Right renal pelvis (tissue), 4 donors: ENCODE measurements at regions not wholly inside any gene's neighbourhood (a gene's known extent, or its start where the extent isn't known, plus 50 kb on each side); places are given as distances from the start of the nearest gene placed in this dataset.

ENCODE experiments used
- DNase-seq, 4 donors: peaks; one replicate each; pipeline ENCODE4 v3.0.0-alpha.2; 2013; ENCODE audit warnings: low read depth in 4 of 4, low spot score in 3 of 4, missing footprints in 1 of 4

- DNase-seq, result no peak
These were observed 52.3 kb downstream of the PLEKHG1 start for GRCh38 chr6:150651808-150652470.

- no peak for DNase-seq
These were observed 53.3 kb downstream of the PLEKHG1 start for GRCh38 chr6:150652848-150653613.

GRCh38 chr6:150654608-150655007 lies 54.9 kb downstream of the PLEKHG1 start:
- no peak for DNase-seq

DNA sequence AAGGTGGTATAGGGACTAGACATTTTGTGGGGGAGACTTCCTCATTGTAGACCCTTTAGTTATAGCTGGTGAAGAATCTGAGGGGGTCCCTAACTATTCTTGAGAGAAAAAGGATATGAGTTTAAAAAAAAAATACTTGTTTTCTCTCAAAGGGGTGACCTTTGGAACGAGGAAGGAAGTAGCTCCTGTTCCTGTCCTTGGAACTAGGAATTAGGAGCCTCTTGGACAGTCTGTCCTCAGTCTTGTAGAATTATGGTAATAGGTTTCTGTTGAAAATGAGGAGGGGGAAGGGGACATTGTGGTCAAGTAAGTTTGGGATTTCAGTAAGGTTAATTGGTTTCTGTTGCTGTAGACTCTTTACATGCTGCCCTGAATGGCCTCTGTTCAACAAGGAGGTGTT lies 56.5 kb downstream of the PLEKHG1 start:
- no peak for DNase-seq

DNA sequence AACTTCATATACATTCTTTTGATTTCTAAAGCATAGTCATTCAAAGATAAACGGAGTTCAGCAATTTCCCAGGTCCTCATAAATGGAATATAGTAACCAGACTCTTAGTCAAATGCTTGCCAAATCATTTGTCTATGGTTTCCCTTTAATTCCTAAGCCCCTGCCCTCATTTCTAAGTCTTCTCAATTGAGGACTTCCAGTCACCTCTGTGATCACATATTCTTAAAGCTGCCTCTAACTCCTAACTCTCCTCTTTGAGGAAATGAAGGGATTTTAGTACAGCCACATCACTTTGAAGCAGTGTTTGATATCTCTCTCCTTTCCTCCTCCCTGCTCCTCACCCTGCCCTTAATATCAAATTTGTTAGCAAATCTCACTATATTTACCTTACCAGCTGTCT lies 58.7 kb downstream of the PLEKHG1 start:
- DNase-seq, result no peak

GRCh38 chr6:150659046-150659763 lies 59.5 kb downstream of the PLEKHG1 start:
- DNase-seq, result no peak

GRCh38 chr6:150661216-150662007 lies 61.7 kb downstream of the PLEKHG1 start:
- no peak for DNase-seq

DNA sequence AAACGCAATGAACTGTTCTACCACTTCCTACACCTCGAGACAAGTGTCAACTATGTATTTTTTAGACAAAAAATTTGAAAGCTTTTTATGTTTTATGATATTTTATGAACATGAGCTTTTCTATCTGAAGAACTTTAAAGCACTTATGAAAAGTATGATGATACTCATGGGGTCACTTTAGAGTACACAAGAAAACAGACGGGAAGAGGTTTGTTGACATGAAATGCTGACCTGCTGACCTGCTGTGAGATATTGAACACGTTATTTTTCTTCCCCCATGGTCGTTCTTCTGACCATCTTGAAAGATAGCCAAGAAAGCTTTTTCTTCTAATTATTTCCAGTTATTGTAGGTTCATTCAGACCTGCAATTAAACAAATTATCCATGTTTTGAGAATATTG lies 63.1 kb downstream of the PLEKHG1 start:
- no peak for DNase-seq

DNA sequence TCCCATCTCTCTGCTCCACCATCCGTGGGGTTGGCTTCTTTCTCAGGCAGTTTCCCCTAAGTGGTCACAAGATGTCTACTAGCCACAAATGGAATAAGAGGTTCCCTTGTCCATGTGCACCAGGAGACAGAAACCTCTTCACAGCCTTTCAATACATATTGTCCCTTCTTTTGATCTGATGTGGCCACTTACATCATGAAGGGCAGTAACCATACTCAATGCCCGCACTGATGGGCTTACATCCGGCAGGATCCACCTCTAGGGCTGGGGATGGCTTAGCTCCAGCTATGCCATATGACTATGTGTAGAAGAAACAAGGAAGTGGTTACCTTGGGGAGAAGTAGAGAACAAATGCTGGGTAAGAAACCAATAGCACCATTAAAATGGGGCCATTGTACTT lies 64.4 kb downstream of the PLEKHG1 start:
- no peak for DNase-seq

- no peak for DNase-seq
These were observed 66.4 kb downstream of the PLEKHG1 start for GRCh38 chr6:150666071-150666470.

GRCh38 chr6:150667359-150667758 lies 67.7 kb downstream of the PLEKHG1 start:
- no peak for DNase-seq

GRCh38 chr6:150667977-150668716 lies 68.5 kb downstream of the PLEKHG1 start:
- DNase-seq, result peak; percentile 87 to 95 (median 94)

DNA sequence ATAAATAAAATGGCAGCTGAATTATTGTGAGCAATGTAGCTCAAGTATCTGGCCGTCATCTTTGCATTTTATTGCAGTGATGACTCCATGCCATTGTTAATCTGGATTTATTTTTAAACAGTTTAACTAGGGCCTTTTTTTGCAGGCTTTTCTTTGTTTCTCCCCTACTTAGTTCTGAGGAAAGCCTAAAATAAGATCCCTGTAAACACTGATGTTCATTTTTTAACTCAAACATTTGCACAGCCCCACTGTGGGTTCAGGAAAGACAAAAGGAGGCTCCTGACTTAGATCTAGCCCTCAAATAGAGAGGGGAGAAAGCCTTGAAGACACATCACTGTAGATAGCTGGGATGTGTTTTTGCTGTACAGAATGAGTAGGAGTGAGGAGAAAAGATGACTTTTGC lies 69.2 kb downstream of the PLEKHG1 start:
- no peak for DNase-seq

GRCh38 chr6:150670311-150670710 lies 70.6 kb downstream of the PLEKHG1 start:
- no peak for DNase-seq

DNA sequence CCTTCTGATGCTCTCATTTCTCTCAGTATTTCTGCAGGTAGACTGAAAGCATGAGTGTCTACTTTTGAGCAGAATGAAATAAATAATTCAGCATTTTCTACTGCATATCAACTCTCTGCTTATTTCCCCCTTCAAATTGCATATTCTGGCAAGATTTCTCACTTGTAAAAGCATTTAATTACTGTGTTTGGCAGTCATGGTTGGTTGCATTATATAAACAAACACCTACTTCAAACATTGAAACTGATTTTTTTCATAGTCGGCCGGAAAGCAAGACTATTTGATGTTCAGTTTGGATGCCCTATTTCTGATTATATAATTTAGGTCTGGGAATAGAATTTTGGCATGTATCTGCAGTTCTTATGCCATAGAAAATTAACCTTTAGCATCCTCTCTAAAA lies 73.1 kb downstream of the PLEKHG1 start:
- no peak for DNase-seq

DNA sequence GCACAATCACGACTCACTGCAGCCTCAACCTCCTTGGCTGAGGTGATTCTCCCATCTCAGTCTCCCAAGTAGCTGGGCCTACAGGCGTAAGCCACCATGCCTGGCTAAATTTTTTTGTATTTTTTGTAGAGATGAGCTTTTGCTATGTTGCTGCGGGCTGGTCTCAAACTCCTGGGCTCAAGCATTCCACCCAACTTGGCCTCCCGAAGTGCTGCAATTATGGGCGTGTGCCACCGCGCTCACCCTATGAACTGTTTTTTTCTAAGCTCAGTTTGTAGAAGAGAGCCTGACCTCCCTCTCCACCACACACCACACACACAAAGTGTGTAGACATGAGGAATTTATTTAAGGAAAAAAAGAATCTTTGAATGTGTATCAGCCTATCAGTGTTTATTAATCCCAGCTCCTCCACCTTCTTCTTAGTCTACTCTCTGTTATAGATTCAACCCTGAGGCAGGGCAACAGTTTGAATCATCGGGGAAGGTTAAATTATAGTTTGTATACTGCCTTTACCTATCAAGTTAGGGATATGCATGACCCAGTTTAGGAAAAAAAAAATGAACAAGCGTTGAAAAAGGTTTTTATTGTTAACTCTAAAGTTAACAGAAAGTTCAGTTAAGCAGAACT lies 74.1 kb downstream of the PLEKHG1 start:
- DNase-seq, result no peak

GRCh38 chr6:150676344-150676743 lies 76.7 kb downstream of the PLEKHG1 start:
- no peak for DNase-seq

GRCh38 chr6:150676772-150677171 lies 77.1 kb downstream of the PLEKHG1 start:
- no peak for DNase-seq

GRCh38 chr6:150680510-150680909 lies 80.8 kb downstream of the PLEKHG1 start:
- no peak for DNase-seq
